Lung (tissue), 1 donor: ENCODE measurements at regions not wholly inside any gene's neighbourhood (a gene's known extent, or its start where the extent isn't known, plus 50 kb on each side); places are given as distances from the start of the nearest gene placed in this dataset. TPM values are rescaled to one million over a fixed set of nuclear protein-coding genes. Genes with fewer than 3 reads are reported as not detected.

Experiments used
- small RNA-seq: library from RNA; depleted of rRNA; stranded (forward); fragments of <200 nt; gene quantifications from one replicate; pipeline ENCODE3, GENCODE V24; 2014; ENCODE audit warnings: low replicate concordance

Small RNA genes in the stretch of these regions (small RNA-seq; reads per million reads assigned to genes)
- not detected for gene AC027506.1
